Endothelial cell of umbilical vein (primary cell): ENCODE measurements at regions not wholly inside any gene's neighbourhood (a gene's known extent, or its start where the extent isn't known, plus 50 kb on each side); places are given as distances from the start of the nearest gene placed in this dataset.

Experiments
- BruUV-seq: library from RNA; stranded (reverse); fragments of 400-500 nt; replicated peaks from 2 replicates; lab custom pipeline; 2021; lab: Mats Ljungman, UMichigan
- CTCF ChIA-PET: fragments of 300-600, 350-600 bp; sonication (Branson Sonifier 250); formaldehyde crosslinking; loops from one replicate; lab custom pipeline; 2021; ENCODE audit warnings: antibody characterized with exemption, inconsistent platforms; lab: Charles Lee
- POLR2A ChIA-PET: fragments of 300-600, 350-600 bp; sonication (Branson Sonifier 250); formaldehyde crosslinking; loops from one replicate; lab custom pipeline; 2021; ENCODE audit warnings: antibody characterized with exemption, inconsistent platforms; lab: Charles Lee
- DNase-seq: peaks from one replicate; pipeline ENCODE4 v3.0.0-alpha.2; 2011; ENCODE audit warnings: low read depth, low spot score
- FAIRE-seq: peaks from 2 replicates; lab custom pipeline; 2011; peaks lifted over from hg19 to GRCh38; lab: Jason Lieb, UNC
- H2AFZ ChIP-seq: 2 replicates; pipeline ENCODE4 v1.6.0; 2012; ENCODE audit warnings: low read depth, low read length, control low read depth, inconsistent platforms
- H3K27ac ChIP-seq: 2 replicates; pipeline ENCODE4 v1.5.1; 2011; ENCODE audit warnings: low read depth, mild to moderate bottlenecking, control low read depth, low read length, moderate library complexity; ENCODE audit not compliant: insufficient read depth
- H3K27me3 ChIP-seq, 2 experiments: 2 replicates each; pipeline versions ENCODE4 v1.6.0 to v1.6.1; 2011; ENCODE audit warnings: low read length in 2 of 2, mixed read lengths in 1 of 2; ENCODE audit not compliant: control insufficient read depth in 2 of 2, insufficient read depth in 2 of 2
- H3K36me3 ChIP-seq, 2 experiments: 2 replicates in 1 of 2; 3 replicates in 1 of 2; pipeline ENCODE4 v1.5.1; 2011; ENCODE audit warnings: low read length in 2 of 2, mild to moderate bottlenecking in 1 of 2, moderate library complexity in 1 of 2; ENCODE audit not compliant: control insufficient read depth in 2 of 2, insufficient read depth in 2 of 2; ENCODE audit errors: extremely low read depth in 1 of 2
- H3K4me1 ChIP-seq: 3 replicates; pipeline ENCODE4 v1.5.1; 2011; ENCODE audit warnings: mild to moderate bottlenecking, low read length; ENCODE audit not compliant: control insufficient read depth, insufficient read depth; ENCODE audit errors: extremely low read depth
- H3K4me2 ChIP-seq: 2 replicates; pipeline ENCODE4 v1.6.1; 2011; ENCODE audit warnings: low read length, control low read depth, mixed read lengths; ENCODE audit not compliant: insufficient read depth
- H3K4me3 ChIP-seq, 3 experiments: fragments of 200-600 bp in 1 of 3; sonication (generic), shearing (Covaris generic) in 1 of 3; replicated peaks in 1 of 3; 2 replicates each; pipeline ENCODE4 v1.5.1; 2011 to 2016; ENCODE audit warnings: control low read depth in 3 of 3, low read length in 3 of 3, mild to moderate bottlenecking in 2 of 3, inconsistent platforms in 1 of 3, low read depth in 1 of 3, moderate library complexity in 1 of 3; ENCODE audit not compliant: insufficient read depth in 1 of 3
- H3K79me2 ChIP-seq: 2 replicates; pipeline ENCODE4 v1.6.0; 2012; ENCODE audit warnings: low read length, inconsistent platforms; ENCODE audit not compliant: control insufficient read depth, insufficient read depth
- H3K9ac ChIP-seq: replicated peaks from 2 replicates; pipeline ENCODE3; 2011; ENCODE audit warnings: low read length, control low read depth; ENCODE audit not compliant: insufficient read depth; ENCODE audit errors: extremely low read depth
- H3K9me1 ChIP-seq: replicated peaks from 3 replicates; pipeline ENCODE4 v1.6.0; 2011; ENCODE audit warnings: mild to moderate bottlenecking, low read length; ENCODE audit not compliant: control insufficient read depth, insufficient read depth; ENCODE audit errors: extremely low read depth
- H3K9me3 ChIP-seq: replicated peaks from 2 replicates; pipeline ENCODE4 v1.5.1; 2012; ENCODE audit warnings: low read length, inconsistent platforms; ENCODE audit not compliant: control insufficient read depth, insufficient read depth
- H4K20me1 ChIP-seq: replicated peaks from 2 replicates; pipeline ENCODE3; 2011; ENCODE audit warnings: mild to moderate bottlenecking, low read length; ENCODE audit not compliant: control insufficient read depth, insufficient read depth; ENCODE audit errors: extremely low read depth
- EZH2 ChIP-seq: IDR thresholded peaks from 2 replicates; pipeline ENCODE4 v1.6.1; 2012; ENCODE audit warnings: borderline replicate concordance, low read depth, mild to moderate bottlenecking, moderate library complexity, low read length, inconsistent platforms; ENCODE audit not compliant: severe bottlenecking
- FOS ChIP-seq: IDR thresholded peaks from 2 replicates; pipeline ENCODE4 v1.6.1; 2011; ENCODE audit warnings: mild to moderate bottlenecking, low read length, moderate library complexity, borderline replicate concordance; ENCODE audit not compliant: insufficient read depth
- GATA2 ChIP-seq: IDR thresholded peaks from 2 replicates; pipeline ENCODE4 v1.7.0; 2011; ENCODE audit warnings: low read depth, mild to moderate bottlenecking, moderate library complexity, mixed read lengths, low read length; ENCODE audit not compliant: insufficient read length, insufficient read depth
- JUN ChIP-seq: IDR thresholded peaks from 2 replicates; pipeline ENCODE4 v1.6.1; 2011; ENCODE audit warnings: borderline replicate concordance, low read depth; ENCODE audit not compliant: insufficient read length, insufficient read depth
- MYC ChIP-seq: IDR thresholded peaks from one replicate; pipeline ENCODE4 v1.6.1; 2011; ENCODE audit warnings: mild to moderate bottlenecking, low read depth, low read length
- POLR2AphosphoS5 ChIP-seq: IDR thresholded peaks from 2 replicates; pipeline ENCODE4 v1.6.1; 2012; ENCODE audit warnings: low read depth, mild to moderate bottlenecking, control low read depth, low read length, moderate library complexity; ENCODE audit not compliant: insufficient read depth
- dilution Hi-C: fragments of 300-500 bp; cut with MboI; formaldehyde crosslinking; loops from one replicate; pipeline ENCODE4 v1.15.0; 2019; ENCODE audit warnings: low sequenced_read_pairs; ENCODE audit not compliant: extremely low pct_ligation_motif_present
- intact Hi-C: fragments of 100-400 bp; cut with micrococcal nuclease; formaldehyde crosslinking; loops from one replicate; pipeline ENCODE4 v1.10.0; 2022
- TF ChIP-seq, protein P1 (sequence below), 2 donors: IDR thresholded peaks; 1 replicate in 1 of 2; 2 replicates in 1 of 2; pipeline ENCODE4 v1.5.1; 2011; ENCODE audit warnings: low read length in 2 of 2, mild to moderate bottlenecking in 2 of 2, moderate library complexity in 2 of 2, control low read depth in 1 of 2, inconsistent platforms in 1 of 2, low read depth in 1 of 2; ENCODE audit not compliant: insufficient read depth in 1 of 2; ENCODE audit errors: extremely low read depth in 1 of 2
- TF ChIP-seq, protein P2 (sequence below): IDR thresholded peaks from 2 replicates; pipeline ENCODE4 v1.6.1; 2011; ENCODE audit not compliant: insufficient read depth, insufficient read length

GRCh38 chr20:20920433-20920832, 185.7 kb downstream of the LINC00237 start:
- DNase-seq: no peak
- Histone ChIP-seq H3K9me1 (no peaks in the 10 kb centered on the region), H3K4me1 (no peaks in the 10 kb centered on the region), H4K20me1 (no peaks in the 10 kb centered on the region), H3K36me3 (no peaks in the 10 kb centered on the region), H2AFZ (no peak overlapping the region), H3K9ac (no peak overlapping the region), H3K9me3 (no peaks in the 10 kb centered on the region), H3K79me2 (no peaks in the 10 kb centered on the region), H3K4me2 (no peak overlapping the region), H3K27me3 (no peaks in the 10 kb centered on the region), H3K27ac (no peak overlapping the region), H3K4me3 (no peak overlapping the region)
- BruUV-seq: no TSS peak
- TF ChIP-seq JUN: no peak
- TF ChIP-seq MYC: no peak
- no peak for TF ChIP-seq FOS
- TF ChIP-seq EZH2: no peak
- TF ChIP-seq, protein P1, sequence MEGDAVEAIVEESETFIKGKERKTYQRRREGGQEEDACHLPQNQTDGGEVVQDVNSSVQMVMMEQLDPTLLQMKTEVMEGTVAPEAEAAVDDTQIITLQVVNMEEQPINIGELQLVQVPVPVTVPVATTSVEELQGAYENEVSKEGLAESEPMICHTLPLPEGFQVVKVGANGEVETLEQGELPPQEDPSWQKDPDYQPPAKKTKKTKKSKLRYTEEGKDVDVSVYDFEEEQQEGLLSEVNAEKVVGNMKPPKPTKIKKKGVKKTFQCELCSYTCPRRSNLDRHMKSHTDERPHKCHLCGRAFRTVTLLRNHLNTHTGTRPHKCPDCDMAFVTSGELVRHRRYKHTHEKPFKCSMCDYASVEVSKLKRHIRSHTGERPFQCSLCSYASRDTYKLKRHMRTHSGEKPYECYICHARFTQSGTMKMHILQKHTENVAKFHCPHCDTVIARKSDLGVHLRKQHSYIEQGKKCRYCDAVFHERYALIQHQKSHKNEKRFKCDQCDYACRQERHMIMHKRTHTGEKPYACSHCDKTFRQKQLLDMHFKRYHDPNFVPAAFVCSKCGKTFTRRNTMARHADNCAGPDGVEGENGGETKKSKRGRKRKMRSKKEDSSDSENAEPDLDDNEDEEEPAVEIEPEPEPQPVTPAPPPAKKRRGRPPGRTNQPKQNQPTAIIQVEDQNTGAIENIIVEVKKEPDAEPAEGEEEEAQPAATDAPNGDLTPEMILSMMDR (IDR thresholded peaks at IDR 0.05; ENCODE audit: extremely low read depth in 1 of 2, insufficient read depth in 1 of 2, low read depth in 1 of 2, low read length in 2 of 2): no peak
- TF ChIP-seq GATA2: no peak
- TF ChIP-seq, protein P2, sequence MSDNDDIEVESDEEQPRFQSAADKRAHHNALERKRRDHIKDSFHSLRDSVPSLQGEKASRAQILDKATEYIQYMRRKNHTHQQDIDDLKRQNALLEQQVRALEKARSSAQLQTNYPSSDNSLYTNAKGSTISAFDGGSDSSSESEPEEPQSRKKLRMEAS: no peak
- no peak for TF ChIP-seq POLR2AphosphoS5
- ChIA-PET CTCF (interaction anchor here (1.3 kb wide), 1 partner anchor 15 kb away, joined by 3 read pairs; no protein-coding TSS in a partner anchor), POLR2A (no interaction called here)
- dilution Hi-C loops (no loop called here), intact Hi-C loops (no loop called here)
- no peak for FAIRE-seq
